HCT116 (cell line): ENCODE measurements at regions not wholly inside any gene's neighbourhood (a gene's known extent, or its start where the extent isn't known, plus 50 kb on each side); places are given as distances from the start of the nearest gene placed in this dataset.

Experiments used
- ATAC-seq: fragments of 200-7000 bp; cut with Tn5 transposase; 2 replicates; pipeline ENCODE4 v1.9.1; 2020; ENCODE audit warnings: mild to moderate bottlenecking, moderate library complexity
- BruUV-seq: library from RNA; stranded (reverse); fragments of 400-500 nt; replicated peaks from 2 replicates; lab custom pipeline; 2021; lab: Mats Ljungman, UMichigan
- CTCF ChIA-PET: fragments of 300-600 bp; sonication (Branson Sonifier 250); formaldehyde crosslinking; loops from one replicate; lab custom pipeline; 2021; ENCODE audit warnings: antibody characterized with exemption; lab: Charles Lee
- POLR2A ChIA-PET: fragments of 300-600, 350-600 bp; sonication (Branson Sonifier 250); formaldehyde crosslinking; loops from one replicate; lab custom pipeline; 2021; ENCODE audit warnings: antibody characterized with exemption; lab: Charles Lee
- RAD21 ChIA-PET, 2 experiments: fragments of 300-600 bp; sonication (Branson Sonifier 250); formaldehyde crosslinking; loops; one replicate each; lab custom pipeline; 2023; ENCODE audit warnings: low total read pairs in 2 of 2; ENCODE audit not compliant: uncharacterized antibody in 2 of 2, unreplicated experiment in 2 of 2, low non-redundant PET in 1 of 2; lab: Charles Lee
- DNase-seq: peaks from one replicate; pipeline ENCODE4 v3.0.0-alpha.2; 2010; ENCODE audit warnings: low read depth, low spot score
- H2AFZ ChIP-seq: fragments of 200-600 bp; shearing (Covaris generic), sonication (generic); 2 replicates; pipeline ENCODE4 v1.6.1; 2017; ENCODE audit warnings: low read depth, mixed run types, mixed read lengths, antibody characterized with exemption, low read length; ENCODE audit not compliant: poor library complexity, severe bottlenecking
- H3K27ac ChIP-seq: 2 replicates; pipeline ENCODE4 v1.5.1; 2012; ENCODE audit warnings: low read depth, low read length
- H3K27me3 ChIP-seq: fragments of 200-600 bp; sonication (generic); 2 replicates; pipeline ENCODE4 v1.6.1; 2016; ENCODE audit warnings: mixed run types, low read length, mixed read lengths; ENCODE audit not compliant: insufficient read depth
- H3K36me3 ChIP-seq, 2 experiments: fragments of 200-500 bp in 1 of 2; fragments of 200-600 bp in 1 of 2; sonication (Bioruptor generic) in 1 of 2; sonication (generic) in 1 of 2; 2 replicates each; pipeline versions ENCODE4 v1.5.1 to v1.6.1; 2014 to 2016; ENCODE audit warnings: low read length in 2 of 2, inconsistent platforms in 1 of 2, mixed read lengths in 1 of 2, mixed run types in 1 of 2; ENCODE audit not compliant: insufficient read depth in 2 of 2, control insufficient read depth in 1 of 2
- H3K4me1 ChIP-seq, 2 experiments: fragments of 200-600 bp in 1 of 2; sonication (generic) in 1 of 2; 2 replicates each; pipeline versions ENCODE4 v1.5.1 to v1.6.1; 2012 to 2017; ENCODE audit warnings: low read length in 2 of 2, inconsistent platforms in 1 of 2, mild to moderate bottlenecking in 1 of 2, mixed read lengths in 1 of 2, mixed run types in 1 of 2, moderate library complexity in 1 of 2; ENCODE audit not compliant: insufficient read depth in 2 of 2, control insufficient read depth in 1 of 2
- H3K4me2 ChIP-seq: fragments of 200-600 bp; sonication (generic); 2 replicates; pipeline ENCODE4 v1.6.1; 2017; ENCODE audit warnings: mixed run types, low read length, mixed read lengths
- H3K4me3 ChIP-seq, 2 experiments: fragments of 200-600 bp in 1 of 2; sonication (generic) in 1 of 2; replicated peaks in 1 of 2; 2 replicates each; pipeline ENCODE4 v1.5.1; 2011 to 2016; ENCODE audit warnings: low read length in 2 of 2, control low read depth in 1 of 2, low read depth in 1 of 2, mild to moderate bottlenecking in 1 of 2, mixed read lengths in 1 of 2, mixed run types in 1 of 2
- H3K79me2 ChIP-seq: fragments of 200-600 bp; sonication (generic); 2 replicates; pipeline ENCODE4 v1.6.1; 2017; ENCODE audit warnings: mild to moderate bottlenecking, mixed run types, low read length, moderate library complexity, mixed read lengths; ENCODE audit not compliant: insufficient read depth
- H3K9ac ChIP-seq: fragments of 200-600 bp; sonication (generic); 2 replicates; pipeline ENCODE4 v1.6.1; 2016; ENCODE audit warnings: low read length, mixed read lengths
- H3K9me2 ChIP-seq: fragments of 200-600 bp; sonication (generic), shearing (Covaris generic); 2 replicates; pipeline ENCODE4 v1.6.1; 2017; ENCODE audit warnings: mixed run types, mild to moderate bottlenecking, moderate library complexity; ENCODE audit not compliant: insufficient read depth
- H3K9me3 ChIP-seq, 2 experiments: fragments of 200-500 bp in 1 of 2; fragments of 200-600 bp in 1 of 2; sonication (Bioruptor generic) in 1 of 2; sonication (generic) in 1 of 2; 2 replicates each; pipeline ENCODE4 v1.6.1; 2014 to 2017; ENCODE audit warnings: low read length in 2 of 2, mixed read lengths in 2 of 2, inconsistent platforms in 1 of 2, low read depth in 1 of 2, mild to moderate bottlenecking in 1 of 2, mixed run types in 1 of 2, moderate library complexity in 1 of 2; ENCODE audit not compliant: control insufficient read depth in 1 of 2, insufficient read depth in 1 of 2
- H4K20me1 ChIP-seq: fragments of 200-600 bp; sonication (generic), shearing (Covaris generic); 2 replicates; pipeline ENCODE4 v1.6.1; 2017; ENCODE audit warnings: mixed run types, mild to moderate bottlenecking, moderate library complexity; ENCODE audit not compliant: insufficient read depth
- CBX3 ChIP-seq: IDR thresholded peaks from 2 replicates; pipeline ENCODE4 v1.6.1; 2012; ENCODE audit warnings: low read depth
- CEBPB ChIP-seq: IDR thresholded peaks from 2 replicates; pipeline ENCODE4 v1.6.1; 2012; ENCODE audit warnings: low read depth
- EGR1 ChIP-seq: IDR thresholded peaks from 2 replicates; pipeline ENCODE4 v1.6.1; 2012; ENCODE audit warnings: low read depth
- EZH2 ChIP-seq: fragments of 200-600 bp; sonication (generic); IDR thresholded peaks from 2 replicates; pipeline ENCODE4 v1.6.1; 2017; ENCODE audit warnings: antibody characterized with exemption, mixed run types
- FOSL1 ChIP-seq: IDR thresholded peaks from 2 replicates; pipeline ENCODE4 v1.6.1; 2012; ENCODE audit warnings: low read depth
- JUND ChIP-seq: IDR thresholded peaks from 2 replicates; pipeline ENCODE4 v1.6.1; 2012
- MAX ChIP-seq: IDR thresholded peaks from 2 replicates; pipeline ENCODE4 v1.6.1; 2012
- POLR2A ChIP-seq: IDR thresholded peaks from 2 replicates; pipeline ENCODE4 v1.7.0; 2011; ENCODE audit warnings: borderline replicate concordance; ENCODE audit not compliant: insufficient read depth, insufficient read length; ENCODE audit errors: extremely low read depth
- RAD21 ChIP-seq: IDR thresholded peaks from 2 replicates; pipeline ENCODE4 v1.6.1; 2012; ENCODE audit warnings: low read depth, mild to moderate bottlenecking
- REST ChIP-seq: IDR thresholded peaks from 2 replicates; pipeline ENCODE4 v1.6.1; 2012; ENCODE audit warnings: low read depth
- SIN3A ChIP-seq: IDR thresholded peaks from 2 replicates; pipeline ENCODE4 v1.6.1; 2012; ENCODE audit warnings: low read depth
- SP1 ChIP-seq: IDR thresholded peaks from 2 replicates; pipeline ENCODE4 v1.6.1; 2012; ENCODE audit warnings: low read depth
- TCF7L2 ChIP-seq: IDR thresholded peaks from 2 replicates; pipeline ENCODE4 v1.7.0; 2011; ENCODE audit warnings: borderline replicate concordance, inconsistent platforms; ENCODE audit not compliant: insufficient read depth, insufficient read length; ENCODE audit errors: extremely low read depth
- YY1 ChIP-seq: IDR thresholded peaks from 2 replicates; pipeline ENCODE4 v1.6.1; 2011; ENCODE audit warnings: low read length, low read depth, moderate library complexity, mild to moderate bottlenecking; ENCODE audit not compliant: insufficient replicate concordance; ENCODE audit errors: extremely low read depth
- ZFX ChIP-seq: fragments of 450-650 bp; IDR thresholded peaks from 2 replicates; pipeline ENCODE4 v1.6.1; 2017
- intact Hi-C: fragments of 100-400 bp; cut with micrococcal nuclease; formaldehyde crosslinking; loops from 2 replicates; pipeline ENCODE4 v1.10.0; 2022

- TF ChIP-seq EZH2 (no peak), TCF7L2 (no peak), SP1 (peak; percentile 66)
- TF ChIP-seq, all 23 proteins: peak for 7
These were observed 148.0 kb upstream of the ANK3 start (continued) for GRCh38 chr10:60537697-60538096.

GRCh38 chr10:60536529-60537114 is 146.9 kb upstream of the ANK3 start:
- peaks cover 7 to 25% of the 10 kb centered on the region in 2 experiments; a peak in 3 of 4 replicates for H3K4me1 ChIP-seq
- no peaks in the 10 kb centered on the region for H3K79me2 ChIP-seq
- H2AFZ ChIP-seq: no peak overlapping the region
- H3K4me2 ChIP-seq: peak overlapping the region; percentile 58
- H3K27ac ChIP-seq: no peak overlapping the region
- CTCF ChIA-PET: no interaction called here
- H3K27me3 ChIP-seq: no peaks in the 10 kb centered on the region
- H3K4me3 ChIP-seq: peak overlapping the region in 1 of 2 experiments; percentile 9; a peak in 1 of 4 replicates
- no peak overlapping the region for H3K9ac ChIP-seq
- peak; percentile 42; the same call in 1 of the 2 replicates for TF ChIP-seq SP1
- peak; percentile 76 for TF ChIP-seq JUND
- no peak for TF ChIP-seq EGR1
- TF ChIP-seq FOSL1: peak; percentile 82
- peak; percentile 57 for TF ChIP-seq CBX3
- no peak for TF ChIP-seq POLR2A
- DNase-seq: peak; percentile 48
- no peaks in the 10 kb centered on the region for H3K36me3 ChIP-seq
- POLR2A ChIA-PET: no interaction called here
- RAD21 ChIA-PET: no interaction called here
- no peaks in the 10 kb centered on the region for H4K20me1 ChIP-seq
- no peaks in the 10 kb centered on the region; the same call in 1 of the 2 replicates for H3K9me2 ChIP-seq
- peak; percentile 50; the same call in 1 of the 2 replicates for ATAC-seq
- no peaks in the 10 kb centered on the region for H3K9me3 ChIP-seq
- intact Hi-C loops: no loop called here
- no TSS peak for BruUV-seq

GRCh38 chr10:60535427-60535826 is 145.8 kb upstream of the ANK3 start:
- H3K9me2 ChIP-seq: no peaks in the 10 kb centered on the region; the same call in 1 of the 2 replicates
- H3K9me3 ChIP-seq: no peaks in the 10 kb centered on the region
- no TSS peak for BruUV-seq
- ATAC-seq (no peak), DNase-seq (no peak)
- H3K4me3 ChIP-seq: no peak overlapping the region
- H3K36me3 ChIP-seq: no peaks in the 10 kb centered on the region
- intact Hi-C loops: no loop called here
- no peak overlapping the region for H3K27ac ChIP-seq
- peaks cover 7 to 25% of the 10 kb centered on the region in 2 experiments; a peak in 3 of 4 replicates for H3K4me1 ChIP-seq
- ChIA-PET POLR2A (no interaction called here), CTCF (no interaction called here), RAD21 (no interaction called here)
- H4K20me1 ChIP-seq: no peaks in the 10 kb centered on the region
- no peak overlapping the region for H3K4me2 ChIP-seq
- no peaks in the 10 kb centered on the region for H3K79me2 ChIP-seq
- no peaks in the 10 kb centered on the region for H3K27me3 ChIP-seq
- no peak overlapping the region for H2AFZ ChIP-seq
- TF ChIP-seq FOSL1 (no peak), REST (no peak), TCF7L2 (no peak), POLR2A (no peak), CEBPB (no peak), MAX (no peak), YY1 (no peak), SIN3A (no peak), RAD21 (no peak), CBX3 (no peak), ZFX (no peak), SP1 (no peak)
- H3K9ac ChIP-seq: no peak overlapping the region
